Heart right ventricle (tissue), 16 donors: ENCODE measurements at regions not wholly inside any gene's neighbourhood (a gene's known extent, or its start where the extent isn't known, plus 50 kb on each side); places are given as distances from the start of the nearest gene placed in this dataset.

Experiments used
- ATAC-seq, 8 donors: fragments of 200-7000 bp; cut with Tn5 transposase; one replicate each; pipeline ENCODE4 v1.9.1; 2020; ENCODE audit warnings: mild to moderate bottlenecking in 8 of 8, moderate library complexity in 8 of 8, moderate number of reproducible peaks in 1 of 8
- DNase-seq, 2 donors: peaks; one replicate each; pipeline ENCODE4 v3.0.0-alpha.2; 2020
- H3K27ac ChIP-seq, 10 donors: fragments of 200-600 bp; sonication (generic) in 2 of 10; one replicate each; pipeline versions ENCODE4 v1.5.0 to v1.8.0; 2020 to 2022; ENCODE audit warnings: mild to moderate bottlenecking in 3 of 10
- H3K27me3 ChIP-seq, 7 donors: fragments of 200-600 bp; one replicate each; pipeline ENCODE4 v1.8.0; 2021 to 2022; ENCODE audit warnings: mild to moderate bottlenecking in 2 of 7
- H3K36me3 ChIP-seq, 9 donors: fragments of 200-600 bp; sonication (generic) in 1 of 9; one replicate each; pipeline versions ENCODE4 v1.5.0 to v1.8.0; 2020 to 2022; ENCODE audit warnings: mild to moderate bottlenecking in 2 of 9
- H3K4me1 ChIP-seq, 9 donors: fragments of 200-600 bp; sonication (generic) in 1 of 9; one replicate each; pipeline versions ENCODE4 v1.5.0 to v1.8.0; 2020 to 2022; ENCODE audit warnings: mild to moderate bottlenecking in 4 of 9
- H3K4me3 ChIP-seq, 10 donors: fragments of 200-600 bp; sonication (generic) in 2 of 10; one replicate each; pipeline versions ENCODE4 v1.5.0 to v1.8.0; 2020 to 2022; ENCODE audit warnings: mild to moderate bottlenecking in 7 of 10, moderate library complexity in 2 of 10
- H3K9me3 ChIP-seq, 11 donors: fragments of 200-600 bp in 10 of 11; sonication (generic) in 2 of 11; one replicate each; pipeline versions ENCODE4 v1.5.0 to v1.8.0; 2013 to 2022; ENCODE audit warnings: mild to moderate bottlenecking in 2 of 11, control low read depth in 1 of 11, moderate library complexity in 1 of 11
- WGBS, 2 donors: extraction: QIAGEN DNeasy Blood & Tissue Kit; methylation state at CpG; one replicate each; pipeline ENCODE4 v1.1.7; 2013; ENCODE audit warnings: inconsistent platforms in 1 of 2; 5-methylcytosine and 5-hydroxymethylcytosine counted together
- intact Hi-C, 10 donors: fragments of 100-400 bp; cut with DNase I; formaldehyde crosslinking; loops; one replicate each; pipeline versions ENCODE4 v1.11.1 to v1.14.2; 2022
- TF ChIP-seq, protein P1 (sequence below), 9 donors: fragments of 200-600 bp; sonication (generic) in 2 of 9; IDR thresholded peaks; one replicate each; pipeline versions ENCODE4 v1.5.0 to v1.8.0; 2021 to 2022; ENCODE audit warnings: antibody characterized with exemption in 9 of 9, mild to moderate bottlenecking in 5 of 9, moderate library complexity in 1 of 9
- donor health status: Arrhythmogenic right ventricular cardiomyopathy.
- donor health status: ischemic (EF 13 %, LVEDD 7.1; RV severe dilation, severe dysfunction).
- donor health status: healthy with polysubstance abuse.
- donor health status: DM: no; HTN: yes; CAD: no.
- donor health status: DM: no; HTN: no; CAD: no.
- donor health status: ischemic (EF 25% LVEDD 6.9; RV normal size, moderate dysfunction).
- donor health status: ischemic (EF 25% LVEDD 5.7; RV mildly dilated, moderate dysfunction).
- donor health status: healthy.
- donor health status: DM: yes; HTN: yes; CAD: no.
- donor health status: Ischemic cardiomyopathy.
- donor health status: ischemic (EF 35%, LVEDD 5.7; RV mildly dilated, moderate dysfunction).
- donor health status: nonischemic (EF 11% LVEDD 7.7; RV severe dilation, severe dysfunction).
- donor health status: DM: yes; HTN: yes; CAD: no.
- donor health status: PGD.
- donor health status: ischemic (EF 29% LVEDD 5.4; RV normal size, mild dysfunction).
- donor health status: nonischemic (EF 23%, LVEDD 6.1; RV moderate dilation, normal function).

DNA sequence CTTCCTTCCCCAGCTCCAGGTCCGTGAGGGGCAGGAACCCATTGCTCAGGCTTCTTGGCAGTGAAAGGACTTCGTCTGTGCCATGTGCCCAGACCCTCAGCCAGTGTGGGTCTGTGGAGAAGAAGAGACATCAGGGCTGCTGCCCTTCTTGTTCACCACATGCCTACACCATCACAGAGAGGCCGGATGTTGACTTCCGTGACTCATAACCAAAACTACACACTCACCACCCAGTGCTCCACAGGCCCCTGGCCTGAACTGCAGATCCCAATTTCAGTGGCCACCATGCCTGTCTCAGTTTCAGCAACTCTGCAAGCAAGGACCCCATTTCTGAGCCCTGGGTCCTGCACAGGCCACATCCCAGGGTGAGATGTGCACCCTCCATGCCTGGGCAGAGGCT, 332.6 kb upstream of the SALL3 start:
- DNase-seq (no peak), ATAC-seq (no peak)
- Histone ChIP-seq H3K9me3 (peaks cover 0 to 6% (median 0%) of the 10 kb centered on the region in 11 donors), H3K27ac (no peak overlapping the region), H3K4me1 (peaks cover 0 to 16% (median 0%) of the 10 kb centered on the region in 9 donors), H3K4me3 (no peak overlapping the region), H3K27me3 (peaks cover 0 to 22% (median 0%) of the 10 kb centered on the region in 7 donors), H3K36me3 (no peaks in the 10 kb centered on the region)
- TF ChIP-seq, protein P1, sequence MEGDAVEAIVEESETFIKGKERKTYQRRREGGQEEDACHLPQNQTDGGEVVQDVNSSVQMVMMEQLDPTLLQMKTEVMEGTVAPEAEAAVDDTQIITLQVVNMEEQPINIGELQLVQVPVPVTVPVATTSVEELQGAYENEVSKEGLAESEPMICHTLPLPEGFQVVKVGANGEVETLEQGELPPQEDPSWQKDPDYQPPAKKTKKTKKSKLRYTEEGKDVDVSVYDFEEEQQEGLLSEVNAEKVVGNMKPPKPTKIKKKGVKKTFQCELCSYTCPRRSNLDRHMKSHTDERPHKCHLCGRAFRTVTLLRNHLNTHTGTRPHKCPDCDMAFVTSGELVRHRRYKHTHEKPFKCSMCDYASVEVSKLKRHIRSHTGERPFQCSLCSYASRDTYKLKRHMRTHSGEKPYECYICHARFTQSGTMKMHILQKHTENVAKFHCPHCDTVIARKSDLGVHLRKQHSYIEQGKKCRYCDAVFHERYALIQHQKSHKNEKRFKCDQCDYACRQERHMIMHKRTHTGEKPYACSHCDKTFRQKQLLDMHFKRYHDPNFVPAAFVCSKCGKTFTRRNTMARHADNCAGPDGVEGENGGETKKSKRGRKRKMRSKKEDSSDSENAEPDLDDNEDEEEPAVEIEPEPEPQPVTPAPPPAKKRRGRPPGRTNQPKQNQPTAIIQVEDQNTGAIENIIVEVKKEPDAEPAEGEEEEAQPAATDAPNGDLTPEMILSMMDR (IDR thresholded peaks at IDR 0.05): no peak
- intact Hi-C loops: loop anchor here in 1 of 10 donors (10.0 kb wide), 1 partner anchor 62 kb away; no protein-coding TSS in a partner anchor
- 66% methylated on average over 4 of the region's 4 CpGs for WGBS, 2 donors

DNA sequence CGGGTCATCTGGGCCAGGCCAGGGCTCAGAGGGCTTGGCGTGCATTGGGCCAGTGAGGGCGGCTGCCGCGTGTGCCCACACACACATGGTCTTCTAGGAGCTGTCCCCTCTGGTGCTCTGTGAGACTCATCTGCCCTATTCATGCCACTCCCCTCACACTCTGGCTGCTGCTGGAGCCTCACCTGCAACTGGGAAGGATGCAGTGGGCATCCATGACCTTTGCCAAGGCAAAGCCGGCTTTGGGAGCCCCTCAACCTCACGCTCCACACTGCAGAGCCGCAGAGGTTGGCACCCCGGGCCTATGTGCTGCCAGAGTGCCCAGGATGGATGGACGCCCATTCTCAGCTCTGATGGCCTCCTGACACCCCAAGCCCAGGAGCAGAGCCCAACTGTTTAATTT, 330.2 kb upstream of the SALL3 start:
- Histone ChIP-seq H3K27me3 (peaks cover 0 to 6% (median 0%) of the 10 kb centered on the region in 7 donors), H3K4me1 (no peaks in the 10 kb centered on the region), H3K4me3 (no peak overlapping the region), H3K9me3 (peaks cover 0 to 13% (median 5%) of the 10 kb centered on the region in 11 donors), H3K27ac (no peak overlapping the region), H3K36me3 (no peaks in the 10 kb centered on the region)
- 75 to 81% methylated on average over 10 of the region's 10 CpGs for WGBS, 2 donors
- TF ChIP-seq, protein P1 (IDR thresholded peaks at IDR 0.05): no peak
- intact Hi-C loops: loop anchor here in 1 of 10 donors (10.0 kb wide), 1 partner anchor 65 kb away; no protein-coding TSS in a partner anchor
- DNase-seq (no peak), ATAC-seq (no peak)

DNA sequence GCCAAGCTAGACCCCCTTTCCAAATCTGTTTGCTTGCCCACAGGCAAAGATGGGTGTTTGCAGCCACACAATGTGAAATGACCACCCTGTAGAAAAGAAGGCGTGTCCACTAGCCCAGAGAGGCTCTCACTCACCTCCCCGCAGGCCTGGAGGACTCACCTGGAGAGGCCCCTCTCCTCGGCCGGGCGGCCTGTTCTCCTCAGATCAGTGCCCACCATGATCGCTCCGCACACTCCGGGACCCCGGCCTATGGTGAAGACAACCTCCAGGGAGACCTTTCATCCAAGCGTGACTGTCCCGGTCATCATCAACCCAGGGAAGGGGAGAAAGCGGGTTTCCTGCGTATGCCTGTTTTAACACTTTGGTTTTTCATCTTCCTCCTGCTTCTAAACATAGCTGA, 328.7 kb upstream of the SALL3 start:
- Histone ChIP-seq H3K27me3 (peaks cover 0 to 6% (median 0%) of the 10 kb centered on the region in 7 donors), H3K27ac (no peak overlapping the region), H3K9me3 (peaks cover 0 to 17% (median 5%) of the 10 kb centered on the region in 11 donors), H3K4me3 (no peak overlapping the region), H3K4me1 (no peaks in the 10 kb centered on the region), H3K36me3 (no peaks in the 10 kb centered on the region)
- DNase-seq: no peak
- no peak for ATAC-seq
- WGBS, 2 donors: 87 to 96% methylated on average over 13 of the region's 13 CpGs
- TF ChIP-seq, protein P1 (IDR thresholded peaks at IDR 0.05): no peak
- intact Hi-C loops: no loop called here

DNA sequence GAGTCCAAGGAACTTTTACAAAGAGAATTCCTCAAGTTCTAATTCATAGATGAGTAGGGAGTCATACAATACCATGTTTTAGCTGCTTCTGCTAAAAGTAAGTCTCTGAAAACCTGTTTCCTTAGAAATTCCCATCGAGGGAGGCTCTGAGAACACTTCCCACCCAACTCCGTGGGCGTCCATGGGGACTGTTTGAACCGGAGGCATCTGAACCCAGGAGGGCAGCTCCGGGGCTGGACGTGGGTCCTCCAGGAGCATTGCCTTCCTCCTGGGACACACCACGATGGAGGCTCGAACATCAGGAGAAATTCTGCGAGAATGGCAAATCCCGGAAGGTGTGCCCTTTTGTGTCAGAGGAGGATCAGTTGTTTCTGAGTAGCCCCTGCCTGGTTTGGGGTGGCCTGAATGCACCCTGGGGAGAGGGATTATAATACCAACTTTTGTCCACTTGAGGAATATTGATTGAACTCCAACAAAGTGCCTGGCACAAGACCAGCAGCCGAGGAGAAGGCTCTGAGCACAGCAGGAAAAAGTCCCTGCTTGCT, 327.5 kb upstream of the SALL3 start:
- Histone ChIP-seq H3K36me3 (no peaks in the 10 kb centered on the region), H3K4me1 (no peaks in the 10 kb centered on the region), H3K27me3 (peaks cover 0 to 6% (median 0%) of the 10 kb centered on the region in 7 donors), H3K4me3 (no peak overlapping the region), H3K9me3 (peaks cover 0 to 20% (median 5%) of the 10 kb centered on the region in 11 donors), H3K27ac (no peak overlapping the region)
- ATAC-seq (no peak), DNase-seq (no peak)
- WGBS, 2 donors: 91 to 96% methylated on average over 11 of the region's 11 CpGs
- TF ChIP-seq, protein P1 (IDR thresholded peaks at IDR 0.05): no peak
- intact Hi-C loops: no loop called here
